ENCODE measurements at regions not wholly inside any gene's neighbourhood (a gene's known extent, or its start where the extent isn't known, plus 50 kb on each side); places are given as distances from the start of the nearest gene placed in this dataset.
A peak's percentile ranks its signal among the peaks of the same experiment; 100 is the strongest.

DNA sequence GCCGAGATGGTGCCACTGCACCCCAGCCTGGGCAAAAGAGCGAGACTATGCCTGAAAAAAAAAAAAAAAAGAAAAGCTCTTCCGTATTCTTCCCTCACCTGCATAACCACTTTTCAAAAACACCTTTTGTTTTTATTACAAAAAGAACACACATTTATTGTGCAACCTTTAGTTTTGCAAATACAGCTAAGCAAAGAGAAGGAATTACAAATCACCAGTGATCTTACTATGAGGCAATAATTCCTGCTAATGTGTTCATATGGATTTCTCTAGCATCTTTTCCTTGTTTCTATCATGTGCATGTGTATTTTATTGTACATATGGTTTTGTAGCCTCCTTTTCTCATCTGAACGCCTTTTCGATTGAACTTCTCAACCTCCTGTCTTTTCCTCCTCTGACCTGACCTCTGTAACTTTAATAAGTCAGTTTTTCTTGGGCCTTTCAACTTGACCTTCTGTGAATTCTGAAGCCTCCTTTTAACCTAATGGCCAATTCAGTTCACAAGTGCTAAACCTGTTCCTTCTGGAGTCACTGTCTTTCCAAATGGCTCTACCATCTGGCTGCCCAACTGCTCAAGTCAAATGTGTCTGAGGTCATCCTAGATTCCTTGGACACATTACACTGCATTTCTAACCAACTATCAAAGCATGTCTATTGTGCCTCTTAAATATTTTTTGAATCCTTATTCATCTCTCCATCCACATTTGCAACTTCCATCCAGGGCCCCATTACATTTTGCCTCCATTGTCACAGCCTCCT, 59.1 kb upstream of the DAPL1 start:
- CTCF ChIA-PET (ENCODE audit: partially characterized antibody), result interaction anchor here (1.3 to 28.7 kb wide), 4 partner anchors 10 to 67 kb away, joined by 4 to 416 read pairs (median 42); no protein-coding TSS in a partner anchor

More for the DNA sequence above, 59.1 kb upstream of the DAPL1 start:
- Histone ChIP-seq H3K79me2 (ENCODE audit: control insufficient read depth in 1 of 2, insufficient read depth in 2 of 2, low read length in 2 of 2) (no peaks in the 10 kb centered on the region), H3K23me2 (ENCODE audit: low read depth, low read length) (no peaks in the 10 kb centered on the region), H2AFZ (ENCODE audit: low read length) (no peak overlapping the region), H3K9ac (replicated peaks in 1 of 4; ENCODE audit: extremely low read depth in 1 of 4, low read depth in 3 of 4, low read length in 3 of 4) (no peak overlapping the region), H3K79me1 (ENCODE audit: low read depth, low read length) (no peaks in the 10 kb centered on the region), H3K9me3 (ENCODE audit: insufficient read depth in 2 of 2, low read depth in 1 of 2, low read length in 1 of 2) (no peaks in the 10 kb centered on the region), H3K23ac (ENCODE audit: insufficient read length) (no peak overlapping the region), H2BK15ac (ENCODE audit: low read length) (no peak overlapping the region), H3K27me3 (replicated peaks in 1 of 4; ENCODE audit: control insufficient read depth in 3 of 4, extremely low read depth in 1 of 4, insufficient read depth in 3 of 4, low read length in 3 of 4) (no peaks in the 10 kb centered on the region; a peak in 1 of 7 replicates), H4K5ac (ENCODE audit: insufficient read length, low read depth, low read length) (no peak overlapping the region), H4K8ac (ENCODE audit: extremely low read depth, insufficient read depth, low read length) (no peak overlapping the region), H3K4me1 (replicated peaks in 1 of 4; ENCODE audit: control insufficient read depth in 3 of 4, insufficient read depth in 4 of 4, low read length in 3 of 4) (no peaks in the 10 kb centered on the region), H2BK20ac (ENCODE audit: low read length) (no peak overlapping the region), H2AK5ac (ENCODE audit: low read depth, low read length) (no peak overlapping the region), H3K4ac (replicated peaks; ENCODE audit: insufficient read length, low read depth, low read length) (no peak overlapping the region), H2BK12ac (ENCODE audit: low read depth, low read length) (no peak overlapping the region), H3K4me3 (ENCODE audit: extremely low read depth in 1 of 4, insufficient read depth in 2 of 4, low read depth in 3 of 4, low read length in 4 of 4) (no peak overlapping the region), H3K14ac (ENCODE audit: insufficient read length) (no peak overlapping the region), H3K18ac (ENCODE audit: extremely low read depth, low read length) (no peak overlapping the region), H4K20me1 (replicated peaks in 1 of 2; ENCODE audit: control insufficient read depth in 1 of 2, insufficient read depth in 2 of 2, low read length in 2 of 2) (no peaks in the 10 kb centered on the region), H3K27ac (ENCODE audit: low read depth, low read length) (no peak overlapping the region), H2BK5ac (ENCODE audit: low read depth, low read length) (no peak overlapping the region), H3K36me3 (ENCODE audit: control insufficient read depth in 2 of 4, insufficient read depth in 4 of 4, low read length in 3 of 4) (no peaks in the 10 kb centered on the region), H3K4me2 (ENCODE audit: insufficient read depth in 1 of 2, low read depth in 2 of 2, low read length in 2 of 2) (no peak overlapping the region), H4K91ac (replicated peaks; ENCODE audit: insufficient read length, low read length) (no peak overlapping the region), H2BK120ac (replicated peaks; ENCODE audit: low read depth, low read length) (no peak overlapping the region), H3K56ac (replicated peaks; ENCODE audit: insufficient read length, low read depth, low read length) (no peak overlapping the region)
- DNase-seq (ENCODE audit: low read depth in 1 of 2, low spot score in 2 of 2), result no peak
- POLR2A ChIA-PET (ENCODE audit: partially characterized antibody), result no interaction called here
- TF ChIP-seq CEBPB (IDR thresholded peaks at IDR 0.05; ENCODE audit: low read depth, low read length) (0 out of 2 replicates have a peak, but pooled peaks have one; percentile 19), GTF2F1 (IDR thresholded peaks at IDR 0.05; ENCODE audit: borderline replicate concordance, low read depth, low read length) (no peak), JUN (IDR thresholded peaks at IDR 0.05; ENCODE audit: low read depth, low read length) (no peak), KDM4A (IDR thresholded peaks at IDR 0.05; ENCODE audit: low read depth, low read length, severe bottlenecking) (no peak), GABPA (IDR thresholded peaks at IDR 0.05; ENCODE audit: borderline replicate concordance, insufficient read depth, low read length) (no peak), BACH1 (IDR thresholded peaks at IDR 0.05; ENCODE audit: low read length) (no peak), SIRT6 (IDR thresholded peaks at IDR 0.05; ENCODE audit: low read length) (no peak), TAF7 (optimal IDR thresholded peaks at IDR 0.05; ENCODE audit: borderline replicate concordance, low read depth, low read length) (no peak)
- WGBS, 2 experiments (ENCODE audit: extremely low coverage in 1 of 2, insufficient coverage in 1 of 2, insufficient read length in 1 of 2, insufficient replicate concordance in 2 of 2, low coverage in 1 of 2, low lambda C conversion rate in 2 of 2, missing lambda C conversion rate in 1 of 2), result 83% methylated on average over 4 of the region's 5 CpGs; no CpG with 5 or more reads in 1 of the 2 experiments
- no peak for FAIRE-seq

All from H1 (cell line).